Fibroblast of pulmonary artery (primary cell): ENCODE measurements at regions not wholly inside any gene's neighbourhood (a gene's known extent, or its start where the extent isn't known, plus 50 kb on each side); places are given as distances from the start of the nearest gene placed in this dataset.

ENCODE experiments used
- DNase-seq: peaks from one replicate; pipeline ENCODE4 v3.0.0-alpha.2; 2010; ENCODE audit warnings: low read depth
- H3K4me3 ChIP-seq: replicated peaks from 2 replicates; pipeline ENCODE4 v1.5.1; 2011; ENCODE audit warnings: low read depth, mild to moderate bottlenecking, control low read depth, low read length, moderate library complexity
- CTCF ChIP-seq: IDR thresholded peaks from 2 replicates; pipeline ENCODE4 v1.5.1; 2011; ENCODE audit warnings: mild to moderate bottlenecking, control low read depth, low read length, inconsistent platforms; ENCODE audit errors: missing control alignments

GRCh38 chr12:105912882-105913678 is 225.7 kb downstream of the NUAK1 start:
- TF ChIP-seq CTCF = no peak
- no peak for DNase-seq
- H3K4me3 ChIP-seq = no peak overlapping the region

- no peak for DNase-seq
- H3K4me3 ChIP-seq = no peak overlapping the region
- TF ChIP-seq CTCF = no peak
These were observed 222.6 kb downstream of the NUAK1 start for GRCh38 chr12:105915997-105916759.

DNA sequence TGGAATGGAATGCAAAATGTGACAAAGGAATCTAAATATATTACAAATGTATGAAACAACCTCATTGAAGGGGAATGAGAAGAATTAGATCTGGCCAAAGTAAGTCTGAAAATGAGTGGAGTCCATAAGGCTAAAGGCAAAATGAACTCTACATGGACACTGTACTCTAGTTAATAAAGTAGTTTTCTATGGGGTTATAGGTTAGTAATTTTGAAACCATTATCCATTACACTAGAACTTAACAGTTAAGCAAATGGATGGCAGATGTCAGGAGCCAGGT is 222.1 kb downstream of the NUAK1 start:
- no peak overlapping the region for H3K4me3 ChIP-seq
- DNase-seq = no peak
- no peak for TF ChIP-seq CTCF

DNA sequence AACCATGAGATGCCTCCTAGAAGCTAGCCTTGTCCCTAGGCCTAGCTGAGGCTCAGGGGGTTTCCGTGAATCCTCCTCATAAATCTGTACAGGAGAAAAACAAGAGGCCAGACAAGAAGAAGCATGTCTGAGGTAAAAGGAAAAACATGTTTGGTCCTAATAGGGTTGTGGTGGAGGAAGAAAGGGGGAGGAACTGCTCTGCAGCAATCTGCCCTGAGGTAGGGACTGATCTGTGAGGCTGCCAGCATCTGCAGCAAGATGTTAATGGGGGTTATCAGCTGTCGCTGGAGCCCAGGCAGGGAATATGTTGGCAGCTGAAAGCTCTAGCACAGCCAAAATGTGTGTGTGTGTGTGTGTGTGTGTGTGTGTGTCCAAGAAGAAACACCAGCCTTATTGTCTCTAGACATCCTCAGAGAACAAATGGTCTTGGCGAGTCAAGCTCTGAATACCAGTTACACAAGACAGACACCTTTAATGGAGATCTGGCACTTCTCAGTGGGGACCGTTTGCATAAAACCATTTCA is 218.5 kb downstream of the NUAK1 start:
- peak; percentile 72 for DNase-seq
- TF ChIP-seq CTCF = no peak
- H3K4me3 ChIP-seq = no peak overlapping the region

DNA sequence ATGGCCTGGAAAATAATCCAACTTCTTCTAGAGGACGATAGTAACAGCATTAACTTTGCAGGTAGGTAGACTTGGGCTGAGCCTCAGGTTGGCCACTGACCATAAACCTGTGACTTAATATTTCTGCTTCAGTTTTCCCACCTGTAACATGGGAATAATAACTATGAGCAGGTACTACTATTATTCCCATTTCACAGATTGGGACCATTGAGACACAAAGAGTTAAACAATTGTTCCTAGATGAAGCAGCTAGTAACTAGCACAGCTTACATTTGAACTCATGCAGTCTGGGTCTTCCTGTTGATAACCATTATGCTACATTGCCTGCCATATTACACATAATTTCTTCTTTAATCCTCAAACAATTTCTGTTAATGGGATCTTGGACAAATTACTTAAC is 217.7 kb downstream of the NUAK1 start:
- DNase-seq = no peak
- TF ChIP-seq CTCF = no peak
- H3K4me3 ChIP-seq = no peak overlapping the region

DNA sequence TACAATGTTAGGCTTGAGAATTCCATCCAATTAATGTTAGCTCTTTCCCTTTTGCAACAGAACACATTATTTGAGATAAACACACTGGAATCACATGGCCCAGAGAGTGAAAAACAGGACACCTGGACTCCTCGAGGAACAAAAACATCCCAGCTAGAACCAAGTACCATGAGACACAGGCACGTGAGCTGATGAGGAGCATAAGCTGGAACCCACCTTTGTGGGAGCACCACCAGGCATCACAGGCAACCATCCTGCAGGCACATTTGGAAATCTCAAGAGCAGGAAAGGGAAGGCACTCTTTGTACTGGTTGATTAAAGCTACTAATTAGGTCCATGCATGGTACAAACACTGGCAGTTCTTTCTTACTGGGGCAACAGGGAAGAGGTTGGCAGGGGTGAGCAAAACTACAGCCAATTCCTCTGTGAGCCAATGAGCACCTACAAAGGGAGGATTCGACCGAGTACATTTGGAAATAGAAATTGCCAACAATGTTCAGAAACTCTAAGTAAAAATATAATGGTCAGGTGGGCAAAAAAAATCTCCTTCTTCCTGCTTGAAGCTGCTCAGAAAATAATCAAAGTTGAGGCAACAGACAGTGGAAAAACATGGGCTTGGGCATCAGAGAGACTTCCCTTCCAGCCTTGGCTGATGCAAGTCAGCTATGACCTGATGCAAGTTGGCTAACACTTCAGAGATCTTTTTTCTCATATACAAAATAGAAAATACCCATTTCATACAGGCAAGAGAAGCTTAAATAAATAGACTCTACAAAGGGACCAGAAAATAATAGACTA is 216.7 kb downstream of the NUAK1 start:
- no peak for TF ChIP-seq CTCF
- DNase-seq = peak; percentile 51
- no peak overlapping the region for H3K4me3 ChIP-seq
